ENCODE measurements at regions not wholly inside any gene's neighbourhood (a gene's known extent, or its start where the extent isn't known, plus 50 kb on each side); places are given as distances from the start of the nearest gene placed in this dataset.

DNA sequence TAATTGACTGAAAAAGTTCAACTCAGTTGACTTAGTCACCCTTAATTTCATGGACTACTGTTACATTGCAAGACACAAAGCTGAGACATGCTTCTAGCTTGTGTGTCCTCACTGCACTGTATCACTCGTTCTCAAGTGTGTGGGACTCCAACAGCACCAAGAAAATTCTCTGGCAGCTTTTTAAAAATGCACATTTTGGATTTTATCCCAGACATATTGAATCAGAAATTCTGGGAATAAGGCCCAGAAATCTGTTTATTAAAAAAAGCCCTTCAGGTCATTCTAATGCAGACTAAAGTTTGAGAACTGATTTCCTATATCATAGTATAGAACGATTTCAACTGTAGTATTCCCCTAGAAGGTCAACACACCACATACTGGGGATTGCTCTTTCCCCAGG lies 1485.3 kb downstream of the PCDH9 start:
- peak; percentile 61 for ATAC-seq
- TF ChIP-seq, protein P1, sequence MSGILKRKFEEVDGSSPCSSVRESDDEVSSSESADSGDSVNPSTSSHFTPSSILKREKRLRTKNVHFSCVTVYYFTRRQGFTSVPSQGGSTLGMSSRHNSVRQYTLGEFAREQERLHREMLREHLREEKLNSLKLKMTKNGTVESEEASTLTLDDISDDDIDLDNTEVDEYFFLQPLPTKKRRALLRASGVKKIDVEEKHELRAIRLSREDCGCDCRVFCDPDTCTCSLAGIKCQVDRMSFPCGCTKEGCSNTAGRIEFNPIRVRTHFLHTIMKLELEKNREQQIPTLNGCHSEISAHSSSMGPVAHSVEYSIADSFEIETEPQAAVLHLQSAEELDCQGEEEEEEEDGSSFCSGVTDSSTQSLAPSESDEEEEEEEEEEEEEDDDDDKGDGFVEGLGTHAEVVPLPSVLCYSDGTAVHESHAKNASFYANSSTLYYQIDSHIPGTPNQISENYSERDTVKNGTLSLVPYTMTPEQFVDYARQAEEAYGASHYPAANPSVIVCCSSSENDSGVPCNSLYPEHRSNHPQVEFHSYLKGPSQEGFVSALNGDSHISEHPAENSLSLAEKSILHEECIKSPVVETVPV (CRISPR knock-in tag; IDR thresholded peaks at IDR 0.05) = no peak
- no peak for TF ChIP-seq ESRRG (CRISPR knock-in tag; IDR thresholded peaks at IDR 0.05)
- TF ChIP-seq TCF4 (CRISPR knock-in tag; IDR thresholded peaks at IDR 0.05; ENCODE audit: borderline replicate concordance) = no peak
- TF ChIP-seq, protein P2, sequence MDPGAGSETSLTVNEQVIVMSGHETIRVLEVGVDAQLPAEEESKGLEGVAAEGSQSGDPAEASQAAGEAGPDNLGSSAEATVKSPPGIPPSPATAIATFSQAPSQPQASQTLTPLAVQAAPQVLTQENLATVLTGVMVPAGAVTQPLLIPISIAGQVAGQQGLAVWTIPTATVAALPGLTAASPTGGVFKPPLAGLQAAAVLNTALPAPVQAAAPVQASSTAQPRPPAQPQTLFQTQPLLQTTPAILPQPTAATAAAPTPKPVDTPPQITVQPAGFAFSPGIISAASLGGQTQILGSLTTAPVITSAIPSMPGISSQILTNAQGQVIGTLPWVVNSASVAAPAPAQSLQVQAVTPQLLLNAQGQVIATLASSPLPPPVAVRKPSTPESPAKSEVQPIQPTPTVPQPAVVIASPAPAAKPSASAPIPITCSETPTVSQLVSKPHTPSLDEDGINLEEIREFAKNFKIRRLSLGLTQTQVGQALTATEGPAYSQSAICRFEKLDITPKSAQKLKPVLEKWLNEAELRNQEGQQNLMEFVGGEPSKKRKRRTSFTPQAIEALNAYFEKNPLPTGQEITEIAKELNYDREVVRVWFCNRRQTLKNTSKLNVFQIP (CRISPR knock-in tag; IDR thresholded peaks at IDR 0.05; ENCODE audit: borderline replicate concordance, low read depth) = no peak
- TF ChIP-seq, protein P3, sequence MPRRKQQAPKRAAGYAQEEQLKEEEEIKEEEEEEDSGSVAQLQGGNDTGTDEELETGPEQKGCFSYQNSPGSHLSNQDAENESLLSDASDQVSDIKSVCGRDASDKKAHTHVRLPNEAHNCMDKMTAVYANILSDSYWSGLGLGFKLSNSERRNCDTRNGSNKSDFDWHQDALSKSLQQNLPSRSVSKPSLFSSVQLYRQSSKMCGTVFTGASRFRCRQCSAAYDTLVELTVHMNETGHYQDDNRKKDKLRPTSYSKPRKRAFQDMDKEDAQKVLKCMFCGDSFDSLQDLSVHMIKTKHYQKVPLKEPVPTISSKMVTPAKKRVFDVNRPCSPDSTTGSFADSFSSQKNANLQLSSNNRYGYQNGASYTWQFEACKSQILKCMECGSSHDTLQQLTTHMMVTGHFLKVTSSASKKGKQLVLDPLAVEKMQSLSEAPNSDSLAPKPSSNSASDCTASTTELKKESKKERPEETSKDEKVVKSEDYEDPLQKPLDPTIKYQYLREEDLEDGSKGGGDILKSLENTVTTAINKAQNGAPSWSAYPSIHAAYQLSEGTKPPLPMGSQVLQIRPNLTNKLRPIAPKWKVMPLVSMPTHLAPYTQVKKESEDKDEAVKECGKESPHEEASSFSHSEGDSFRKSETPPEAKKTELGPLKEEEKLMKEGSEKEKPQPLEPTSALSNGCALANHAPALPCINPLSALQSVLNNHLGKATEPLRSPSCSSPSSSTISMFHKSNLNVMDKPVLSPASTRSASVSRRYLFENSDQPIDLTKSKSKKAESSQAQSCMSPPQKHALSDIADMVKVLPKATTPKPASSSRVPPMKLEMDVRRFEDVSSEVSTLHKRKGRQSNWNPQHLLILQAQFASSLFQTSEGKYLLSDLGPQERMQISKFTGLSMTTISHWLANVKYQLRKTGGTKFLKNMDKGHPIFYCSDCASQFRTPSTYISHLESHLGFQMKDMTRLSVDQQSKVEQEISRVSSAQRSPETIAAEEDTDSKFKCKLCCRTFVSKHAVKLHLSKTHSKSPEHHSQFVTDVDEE (CRISPR knock-in tag; IDR thresholded peaks at IDR 0.05) = no peak
- no peak for TF ChIP-seq ARNTL (CRISPR knock-in tag; IDR thresholded peaks at IDR 0.05; ENCODE audit: borderline replicate concordance, low read depth)
- TF ChIP-seq ZFP3 (CRISPR knock-in tag; IDR thresholded peaks at IDR 0.05) = no peak
- no peak for TF ChIP-seq ZNF70 (CRISPR knock-in tag; IDR thresholded peaks at IDR 0.05)
- TF ChIP-seq SNAI2 (CRISPR knock-in tag; IDR thresholded peaks at IDR 0.05) = no peak

DNA sequence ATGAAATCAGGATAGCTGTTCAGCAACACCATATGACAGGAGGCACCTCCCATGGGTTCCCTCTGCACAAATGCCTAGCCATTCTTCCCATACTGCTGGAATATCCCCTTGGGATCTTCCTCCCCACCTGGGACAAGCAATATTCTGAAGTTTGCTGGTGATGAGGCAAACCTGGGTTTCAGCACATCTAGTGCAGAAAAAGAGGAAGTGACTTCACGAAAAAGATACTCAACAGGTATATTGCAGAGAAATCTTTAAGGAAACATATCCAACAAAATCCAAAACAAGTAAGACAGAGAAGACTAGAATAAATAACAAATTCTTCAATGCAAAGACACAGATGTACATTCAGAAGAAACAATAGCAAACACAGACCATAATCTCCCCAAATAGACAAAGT lies 1497.0 kb downstream of the PCDH9 start:
- ATAC-seq = no peak
- TF ChIP-seq, protein P1 (CRISPR knock-in tag; IDR thresholded peaks at IDR 0.05) = no peak
- TF ChIP-seq SNAI2 (CRISPR knock-in tag; IDR thresholded peaks at IDR 0.05) (no peak), ZFP30 (CRISPR knock-in tag; IDR thresholded peaks at IDR 0.05) (no peak), CSDC2 (CRISPR knock-in tag; IDR thresholded peaks at IDR 0.05) (no peak), RARB (CRISPR knock-in tag; IDR thresholded peaks at IDR 0.05) (no peak), ESRRG (CRISPR knock-in tag; IDR thresholded peaks at IDR 0.05) (no peak), ZFP3 (CRISPR knock-in tag; IDR thresholded peaks at IDR 0.05) (no peak), ZNF8 (CRISPR knock-in tag; IDR thresholded peaks at IDR 0.05) (no peak), ARNTL (CRISPR knock-in tag; IDR thresholded peaks at IDR 0.05; ENCODE audit: borderline replicate concordance, low read depth) (no peak), PATZ1 (CRISPR knock-in tag; IDR thresholded peaks at IDR 0.05; ENCODE audit: borderline replicate concordance) (no peak), BACH2 (CRISPR knock-in tag; IDR thresholded peaks at IDR 0.05; ENCODE audit: borderline replicate concordance) (no peak), TOX (CRISPR knock-in tag; IDR thresholded peaks at IDR 0.05; ENCODE audit: borderline replicate concordance) (no peak), ZNF565 (CRISPR knock-in tag; conservative IDR thresholded peaks at IDR 0.05; ENCODE audit: low read depth) (no peak), CREB5 (CRISPR knock-in tag; IDR thresholded peaks at IDR 0.05; ENCODE audit: low read depth) (no peak), TCF4 (CRISPR knock-in tag; IDR thresholded peaks at IDR 0.05; ENCODE audit: borderline replicate concordance) (no peak), GLIS3 (CRISPR knock-in tag; IDR thresholded peaks at IDR 0.05) (no peak), ZNF70 (CRISPR knock-in tag; IDR thresholded peaks at IDR 0.05) (no peak)
- TF ChIP-seq, protein P2 (CRISPR knock-in tag; IDR thresholded peaks at IDR 0.05; ENCODE audit: borderline replicate concordance, low read depth) = no peak
- TF ChIP-seq, protein P3 (CRISPR knock-in tag; IDR thresholded peaks at IDR 0.05) = no peak
